HEK293T (cell line): ENCODE measurements at regions not wholly inside any gene's neighbourhood (a gene's known extent, or its start where the extent isn't known, plus 50 kb on each side); places are given as distances from the start of the nearest gene placed in this dataset.
"Not testable (repeated sequence)": the region's sequence is repeated elsewhere in the genome, so short reads cannot be mapped to it uniquely, and the experiment has no call there.

ENCODE experiments used
- CTCF ChIA-PET: fragments of 350-600 bp; formaldehyde crosslinking; extraction: SDS; loops from one replicate; lab custom pipeline; 2021; ENCODE audit warnings: antibody characterized with exemption, inconsistent platforms; lab: Yijun Ruan, JAX
- POLR2A ChIA-PET: fragments of 350-600 bp; formaldehyde crosslinking; extraction: SDS; loops from one replicate; lab custom pipeline; 2020; ENCODE audit warnings: antibody characterized with exemption, inconsistent platforms; lab: Yijun Ruan, JAX
- DNase-seq: peaks from one replicate; pipeline ENCODE4 v3.0.0; 2012; ENCODE audit warnings: mixed read lengths; ENCODE audit errors: extremely low spot score
- ARNT ChIP-seq: fragments of 450-650 bp; IDR thresholded peaks from 2 replicates; pipeline ENCODE4 v1.6.1; 2017; ENCODE audit warnings: mild to moderate bottlenecking
- BHLHE40 ChIP-seq: fragments of 450-650 bp; IDR thresholded peaks from 2 replicates; pipeline ENCODE4 v1.6.1; 2016; ENCODE audit warnings: mild to moderate bottlenecking, moderate library complexity, borderline replicate concordance
- CTBP1 ChIP-seq: fragments of 450-650 bp; IDR thresholded peaks from 2 replicates; pipeline ENCODE4 v1.6.1; 2016; ENCODE audit warnings: borderline replicate concordance
- ELF4 ChIP-seq: fragments of 450-650 bp; IDR thresholded peaks from 2 replicates; pipeline ENCODE4 v1.6.1; 2017; ENCODE audit warnings: antibody characterized with exemption
- FOXA1 ChIP-seq: fragments of 450-650 bp; IDR thresholded peaks from 2 replicates; pipeline ENCODE4 v1.6.1; 2016; ENCODE audit warnings: mild to moderate bottlenecking
- FOXK2 ChIP-seq: fragments of 450-650 bp; IDR thresholded peaks from 2 replicates; pipeline ENCODE4 v1.6.1; 2016; ENCODE audit warnings: mild to moderate bottlenecking
- FOXM1 ChIP-seq: fragments of 450-650 bp; IDR thresholded peaks from 2 replicates; pipeline ENCODE4 v1.6.1; 2017; ENCODE audit warnings: mild to moderate bottlenecking, borderline replicate concordance
- HDGF ChIP-seq: fragments of 450-650 bp; IDR thresholded peaks from 2 replicates; pipeline ENCODE4 v1.6.1; 2017; ENCODE audit warnings: antibody characterized with exemption, borderline replicate concordance
- L3MBTL2 ChIP-seq: fragments of 450-650 bp; conservative IDR thresholded peaks from 2 replicates; pipeline ENCODE4 v1.6.1; 2016; ENCODE audit warnings: mild to moderate bottlenecking
- LEF1 ChIP-seq: fragments of 450-650 bp; IDR thresholded peaks from 2 replicates; pipeline ENCODE4 v1.6.1; 2017; ENCODE audit warnings: mild to moderate bottlenecking, borderline replicate concordance
- NFRKB ChIP-seq: fragments of 450-650 bp; IDR thresholded peaks from 2 replicates; pipeline ENCODE4 v1.6.1; 2016; ENCODE audit warnings: mild to moderate bottlenecking, moderate library complexity
- PKNOX1 ChIP-seq: fragments of 450-650 bp; IDR thresholded peaks from 2 replicates; pipeline ENCODE4 v1.6.1; 2016
- SP1 ChIP-seq: fragments of 450-650 bp; IDR thresholded peaks from 2 replicates; pipeline ENCODE4 v1.6.1; 2017
- SUZ12 ChIP-seq: fragments of 450-650 bp; IDR thresholded peaks from 2 replicates; pipeline ENCODE4 v1.6.1; 2016; ENCODE audit warnings: mild to moderate bottlenecking
- TARDBP ChIP-seq: fragments of 450-650 bp; IDR thresholded peaks from 2 replicates; pipeline ENCODE4 v1.6.1; 2016
- ZNF384 ChIP-seq: fragments of 450-650 bp; IDR thresholded peaks from 2 replicates; pipeline ENCODE4 v1.6.1; 2016

GRCh38 chr5:89313804-89314588 lies 431.0 kb upstream of the MEF2C start:
- ChIA-PET POLR2A (interaction anchor here (1.4 kb wide), 1 partner anchor 1096 kb away, joined by 3 read pairs; the partner anchor contains the start of gene CETN3), CTCF (no interaction called here)
- DNase-seq: no peak
- no peak for TF ChIP-seq L3MBTL2
- no peak for TF ChIP-seq SP1
- no peak for TF ChIP-seq CTBP1

- CTCF ChIA-PET: no interaction called here
Measured at GRCh38 chr5:89313044-89313443, 430.1 kb upstream of the MEF2C start.

GRCh38 chr5:89309268-89309667 lies 426.3 kb upstream of the MEF2C start:
- TF ChIP-seq FOXA1 (no peak), TARDBP (no peak), L3MBTL2 (no peak), ZNF384 (no peak), BHLHE40 (no peak), LEF1 (no peak), ELF4 (no peak), SUZ12 (no peak), SP1 (no peak), HDGF (no peak), NFRKB (no peak), CTBP1 (no peak)
- CTCF ChIA-PET: no interaction called here
- no peak for DNase-seq
- POLR2A ChIA-PET: no interaction called here

More at GRCh38 chr5:89313044-89313443, 430.1 kb upstream of the MEF2C start:
- POLR2A ChIA-PET: no interaction called here
- no peak for DNase-seq
- TF ChIP-seq LEF1 (no peak), SUZ12 (no peak), FOXM1 (no peak), PKNOX1 (no peak), FOXA1 (no peak), TARDBP (no peak), HDGF (no peak), ARNT (no peak), BHLHE40 (no peak), ELF4 (no peak), SP1 (no peak), FOXK2 (no peak)

GRCh38 chr5:89308606-89309040 lies 425.6 kb upstream of the MEF2C start:
- no peak for DNase-seq
- 0 out of 2 replicates have a peak, but pooled peaks have one; percentile 3 for TF ChIP-seq PKNOX1
- TF ChIP-seq HDGF: no peak
- POLR2A ChIA-PET: no interaction called here
- CTCF ChIA-PET: no interaction called here

GRCh38 chr5:89307972-89308371 lies 425.0 kb upstream of the MEF2C start:
- DNase-seq: no peak

GRCh38 chr5:89307141-89307540 lies 424.2 kb upstream of the MEF2C start:
- DNase-seq, POLR2A ChIA-PET, CTCF ChIA-PET: not testable (repeated sequence)

More at GRCh38 chr5:89307972-89308371, 425.0 kb upstream of the MEF2C start:
- POLR2A ChIA-PET: no interaction called here
- TF ChIP-seq FOXA1: no peak
- no peak for TF ChIP-seq L3MBTL2
- no peak for TF ChIP-seq FOXK2
- TF ChIP-seq ZNF384: no peak
- TF ChIP-seq SUZ12: no peak
- no peak for TF ChIP-seq LEF1
- no peak for TF ChIP-seq BHLHE40
- no peak for TF ChIP-seq ELF4
- no peak for TF ChIP-seq TARDBP
- TF ChIP-seq PKNOX1: no peak
- TF ChIP-seq NFRKB: no peak
- no peak for TF ChIP-seq HDGF
- TF ChIP-seq SP1: no peak
- TF ChIP-seq FOXM1: no peak
- no peak for TF ChIP-seq ARNT
- TF ChIP-seq CTBP1: no peak
- CTCF ChIA-PET: no interaction called here

GRCh38 chr5:89303033-89303480 lies 420.1 kb upstream of the MEF2C start:
- ChIA-PET POLR2A (no interaction called here), CTCF (no interaction called here)
- DNase-seq: no peak
- TF ChIP-seq HDGF: no peak
- TF ChIP-seq L3MBTL2: no peak
- TF ChIP-seq FOXA1: no peak
- no peak for TF ChIP-seq CTBP1
